GM04504 (cell line): ENCODE measurements at regions not wholly inside any gene's neighbourhood (a gene's known extent, or its start where the extent isn't known, plus 50 kb on each side); places are given as distances from the start of the nearest gene placed in this dataset.
"Not testable (repeated sequence)": the region's sequence is repeated elsewhere in the genome, so short reads cannot be mapped to it uniquely, and the experiment has no call there.

Experiments used
- DNase-seq: peaks from one replicate; pipeline ENCODE4 v3.0.0-alpha.2; 2012; ENCODE audit warnings: low read depth

DNA sequence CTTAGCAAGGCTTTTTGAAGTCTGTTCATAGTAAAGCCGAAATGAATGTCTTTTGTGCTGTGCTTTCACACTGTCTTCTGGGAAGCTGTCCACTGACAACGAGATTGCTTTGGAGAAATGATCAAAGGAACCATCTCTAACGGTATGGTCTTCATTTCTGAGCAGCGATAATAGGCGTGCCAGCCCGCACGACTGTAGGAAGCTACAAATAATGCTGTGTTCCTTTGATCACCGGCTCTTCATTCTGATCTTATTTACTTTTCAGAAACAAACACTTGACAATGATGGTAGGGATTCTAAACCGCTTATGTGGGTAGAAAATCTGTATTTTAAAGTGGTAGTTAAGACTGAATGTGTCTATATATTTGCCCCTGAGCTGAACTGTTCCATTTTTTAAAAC lies 306.6 kb upstream of the EXOC2 start:
- no peak for DNase-seq

DNA sequence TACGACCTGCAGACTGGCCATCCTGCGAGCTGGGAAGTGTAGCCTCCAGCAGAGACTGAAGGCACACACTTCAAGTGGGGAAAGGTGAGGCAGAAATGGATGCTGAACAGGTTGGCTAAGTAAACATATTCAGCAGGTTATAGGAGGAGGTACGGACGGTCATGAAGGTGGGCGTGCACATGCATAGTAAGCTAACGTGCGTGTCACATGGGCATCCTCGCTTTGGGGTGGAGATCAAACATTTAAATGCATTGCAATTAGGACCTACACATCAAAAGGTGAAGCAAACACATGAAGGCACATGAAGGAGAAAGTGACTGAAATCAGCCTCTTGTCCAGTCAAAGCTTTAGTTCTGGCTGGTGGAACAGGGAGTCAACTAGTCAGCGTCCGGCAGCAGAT lies 305.6 kb upstream of the EXOC2 start:
- no peak for DNase-seq

DNA sequence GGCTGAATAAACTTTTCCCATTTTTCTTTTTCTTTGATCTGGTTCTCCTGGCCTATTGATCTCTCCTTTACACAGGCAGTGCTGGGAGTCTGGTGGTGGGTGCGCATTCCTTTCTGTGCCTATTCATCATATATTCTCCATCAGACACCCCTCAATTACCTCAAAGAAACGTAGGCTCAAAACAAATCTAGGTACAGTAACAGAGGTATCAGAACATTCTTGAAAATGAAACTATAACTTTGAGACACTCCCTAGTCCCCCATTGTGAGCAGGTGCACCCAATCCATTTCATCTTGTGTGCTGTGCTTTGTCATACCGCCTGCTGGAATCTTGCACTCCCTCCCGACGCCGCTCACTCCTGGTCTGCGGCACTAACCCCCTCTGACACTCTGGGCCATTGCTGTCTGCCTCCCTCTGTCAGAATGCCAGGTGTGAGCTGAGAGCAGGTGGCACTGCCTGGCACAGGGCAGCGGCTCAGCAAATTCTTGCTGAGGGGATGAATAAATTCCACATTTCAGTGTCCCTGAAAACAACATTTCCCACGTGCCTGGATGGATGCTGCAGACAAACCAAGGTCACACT lies 303.4 kb upstream of the EXOC2 start:
- no peak for DNase-seq

DNA sequence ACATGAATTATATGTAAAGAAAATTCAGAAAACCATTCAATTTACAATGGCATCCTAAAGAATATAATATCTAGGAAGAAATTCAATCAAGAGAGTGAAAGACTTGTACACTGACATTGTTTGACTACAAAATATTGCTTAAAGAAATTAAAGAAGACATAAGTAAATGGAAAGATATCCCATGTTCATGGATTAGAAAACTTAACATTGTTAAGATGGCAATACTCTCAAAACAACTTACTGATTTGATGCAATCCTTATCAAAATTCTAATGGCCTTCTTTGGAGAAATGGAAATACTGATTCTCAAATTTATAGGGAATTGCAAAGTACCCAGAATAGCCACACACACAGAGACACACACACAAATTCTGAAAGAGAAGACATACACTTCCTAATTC lies 298.3 kb upstream of the EXOC2 start:
- DNase-seq = no peak

DNA sequence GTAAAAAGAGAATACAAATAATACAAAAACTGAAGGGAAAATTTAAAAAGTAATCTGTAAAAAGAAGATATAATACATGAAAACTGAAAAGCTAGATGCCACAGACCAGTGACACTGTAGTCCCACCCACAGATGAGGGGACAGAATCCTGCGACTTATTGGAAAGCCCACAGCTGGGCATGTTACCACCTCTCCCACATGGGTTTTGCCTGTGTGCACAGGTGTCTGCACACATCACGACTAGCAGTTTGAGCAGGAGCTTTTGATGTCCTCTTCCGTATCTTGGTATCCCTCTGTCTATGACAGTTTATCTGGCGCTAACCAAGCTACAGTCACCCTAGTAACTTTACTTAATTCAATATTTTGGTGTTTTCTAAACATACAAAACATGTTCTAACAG lies 291.1 kb upstream of the EXOC2 start:
- DNase-seq = no peak

DNA sequence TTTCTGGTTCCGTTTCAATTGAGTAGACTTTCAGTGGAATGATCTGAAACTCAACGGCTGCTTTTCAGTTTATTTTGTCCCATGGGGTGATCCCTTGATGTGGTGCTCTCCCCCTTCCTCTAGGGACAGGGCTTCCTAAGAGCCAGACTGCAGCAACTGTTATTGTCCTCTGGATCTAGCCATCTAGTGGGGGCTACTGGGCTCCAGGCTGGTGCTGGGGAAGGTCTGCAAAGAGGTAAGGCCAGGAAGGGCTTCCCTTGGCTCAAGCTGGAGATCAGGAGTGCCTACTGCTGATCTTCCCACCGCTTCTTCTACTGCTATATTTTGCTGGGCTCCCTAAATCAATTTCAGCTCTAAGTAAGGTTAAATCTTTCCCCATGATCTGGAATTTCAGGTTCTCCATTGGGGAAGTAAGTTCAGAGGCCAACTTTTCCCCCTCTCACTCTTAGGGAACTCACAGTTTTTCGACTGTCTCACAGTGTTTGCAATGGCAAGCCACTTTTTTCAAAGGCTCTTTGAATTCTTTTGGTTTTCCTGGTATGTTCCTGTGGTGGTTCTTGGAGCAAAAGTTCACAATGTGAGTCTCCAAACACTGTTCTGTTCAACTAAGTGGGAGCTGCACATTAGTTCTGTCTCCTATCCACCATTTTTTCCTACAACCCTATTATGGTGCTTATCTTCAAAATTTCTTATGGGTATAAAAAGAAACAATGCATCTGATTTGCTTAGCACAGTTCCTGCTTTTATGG lies 286.2 kb upstream of the EXOC2 start:
- no peak for DNase-seq

DNA sequence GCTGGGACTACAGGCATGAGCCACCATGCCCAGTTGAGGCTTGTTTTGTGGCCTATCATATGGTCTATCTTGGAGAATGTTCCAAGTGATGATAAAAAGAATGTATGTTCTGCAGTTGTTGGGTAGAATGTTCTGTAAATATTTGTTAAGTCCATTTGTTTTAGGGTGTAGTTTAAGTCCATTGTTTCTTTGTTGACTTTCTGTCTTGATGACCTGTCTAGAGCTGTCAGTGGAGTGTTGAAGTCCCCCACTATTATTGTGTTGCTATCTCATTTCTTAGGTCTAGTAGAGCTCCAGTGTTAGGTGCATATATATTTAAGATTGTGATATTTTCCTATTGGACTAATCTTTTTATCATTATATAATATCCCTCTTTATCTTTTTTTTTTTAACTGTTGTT lies 284.3 kb upstream of the EXOC2 start:
- not testable (repeated sequence) for DNase-seq

DNA sequence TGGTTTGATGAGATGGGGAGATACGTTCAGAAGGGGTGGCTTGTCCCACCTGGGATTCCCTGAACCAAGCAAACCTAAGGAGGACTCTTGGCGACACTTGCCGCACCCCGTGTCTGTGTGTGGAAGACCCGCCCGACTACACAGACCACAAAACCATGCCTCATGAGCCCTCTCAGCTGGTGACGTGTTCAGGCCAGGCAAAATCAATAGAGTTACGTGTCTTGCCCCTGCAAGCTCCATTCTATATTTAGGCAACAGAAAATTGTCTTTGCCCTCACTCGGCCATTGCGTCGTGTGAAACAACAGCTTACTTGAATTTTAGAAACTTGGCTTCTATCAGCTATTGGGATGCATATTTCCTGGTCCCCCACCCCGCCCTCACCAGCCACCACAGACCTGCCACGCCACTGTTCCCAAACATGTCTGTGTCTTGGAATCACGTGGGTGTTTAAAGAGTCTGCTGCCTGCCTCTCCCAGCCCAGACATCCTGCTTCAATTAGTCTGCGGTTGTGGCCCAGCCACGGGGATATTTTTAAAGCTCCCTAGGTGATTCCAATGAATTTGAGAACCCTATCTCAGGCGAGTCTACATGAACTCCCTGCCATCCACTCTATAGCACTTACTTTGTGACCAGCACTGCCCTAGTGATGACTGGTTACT lies 279.2 kb upstream of the EXOC2 start:
- DNase-seq = peak; percentile 62

DNA sequence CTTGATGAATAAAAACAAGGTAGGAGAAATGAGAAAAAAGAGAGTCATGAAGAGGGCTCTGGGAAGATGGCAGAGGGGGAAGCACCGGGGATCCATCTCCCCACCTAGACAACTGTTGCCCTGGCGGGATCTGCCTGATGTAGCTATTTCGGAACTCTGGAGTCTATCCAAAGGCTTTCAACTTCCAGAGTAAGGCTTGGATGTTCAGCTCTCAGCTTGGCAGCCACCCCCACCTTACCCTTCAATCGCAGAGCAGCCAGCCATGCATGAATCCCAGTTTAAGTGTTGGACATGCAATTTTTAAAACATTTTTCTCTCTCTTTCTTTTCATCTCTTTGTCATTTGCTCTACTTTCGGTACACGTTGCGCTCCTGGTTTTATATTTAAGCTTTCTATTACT lies 275.9 kb upstream of the EXOC2 start:
- DNase-seq = no peak

DNA sequence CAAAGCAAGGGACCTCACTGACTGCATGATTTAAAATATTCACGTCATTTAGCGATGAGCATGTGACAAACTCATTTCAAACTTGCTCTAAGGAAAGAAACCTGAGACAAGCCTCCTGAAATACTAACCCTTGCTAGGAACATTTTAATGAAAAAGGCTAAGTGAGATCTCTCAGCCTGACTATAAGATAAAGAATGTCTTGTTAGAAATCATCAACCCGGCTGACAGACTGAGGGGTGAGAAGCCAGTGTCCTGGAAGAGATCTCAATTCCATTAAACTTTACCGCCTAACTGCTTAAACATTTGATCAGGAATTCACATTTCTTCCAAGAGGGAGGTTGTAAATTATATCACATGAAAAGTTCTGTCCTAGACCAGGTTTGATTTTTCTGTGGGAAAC lies 274.8 kb upstream of the EXOC2 start:
- DNase-seq = no peak

DNA sequence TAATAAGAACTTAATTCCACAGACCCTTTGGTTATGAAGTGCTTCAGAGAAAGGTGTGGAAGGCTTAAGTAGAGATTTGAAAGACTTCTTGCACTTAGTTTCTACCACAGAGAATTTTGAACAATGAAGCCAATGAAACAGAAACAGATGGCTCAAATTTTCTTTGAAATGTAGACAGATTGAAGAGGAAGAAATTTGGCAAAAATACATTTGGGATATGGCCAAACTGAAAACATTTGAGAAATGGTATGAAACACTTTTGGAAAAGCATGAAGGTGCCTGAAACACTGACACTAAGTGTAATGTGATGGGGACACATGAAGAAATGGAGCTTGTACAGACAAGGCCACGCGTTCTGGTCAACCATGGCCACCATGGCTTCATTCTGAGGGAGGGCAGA lies 272.4 kb upstream of the EXOC2 start:
- no peak for DNase-seq

DNA sequence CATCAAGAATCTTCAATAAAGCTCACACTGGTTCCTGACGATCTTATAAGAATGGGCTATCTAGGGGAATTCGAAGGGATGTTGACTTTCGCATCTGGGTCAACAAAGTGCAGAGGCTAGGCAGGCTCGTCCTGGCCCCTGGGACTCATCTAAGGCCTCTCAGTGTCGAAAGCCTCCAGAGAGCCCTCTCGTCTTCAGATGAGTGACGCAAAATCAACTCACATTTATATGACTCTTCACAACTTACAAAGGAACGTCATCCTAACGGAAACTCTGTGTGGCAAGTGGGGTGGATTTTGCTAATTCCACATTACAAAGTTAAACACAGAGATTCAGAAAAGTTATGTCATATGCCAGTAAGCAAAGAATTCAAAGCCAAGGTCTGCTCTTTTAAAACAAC lies 270.5 kb upstream of the EXOC2 start:
- no peak for DNase-seq

DNA sequence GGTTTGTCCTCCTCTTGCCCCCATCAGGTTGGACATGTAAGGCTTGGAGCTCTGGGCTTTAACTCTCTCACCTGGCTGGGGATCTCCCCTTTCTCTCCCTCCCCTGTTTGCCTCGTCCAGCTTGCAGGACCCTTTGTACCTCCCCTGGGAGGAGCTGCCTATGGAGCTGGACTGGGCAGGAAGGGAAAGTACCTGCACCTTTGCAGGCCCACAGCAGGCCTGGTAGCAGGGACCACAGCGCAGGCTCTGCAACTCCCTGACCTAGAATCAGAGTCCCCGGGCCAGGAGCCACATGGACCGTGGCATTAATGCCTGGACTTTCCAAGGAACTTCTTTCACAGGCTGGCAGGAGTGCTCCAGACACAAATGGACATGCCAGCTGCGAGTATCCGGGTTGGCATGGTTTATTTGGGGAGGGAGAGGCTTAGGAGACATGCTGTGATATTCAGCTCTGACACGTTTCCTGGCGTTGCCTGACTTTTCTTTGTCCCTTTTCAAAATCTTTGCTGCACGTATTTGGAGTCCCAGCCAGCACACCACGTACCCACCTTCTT lies 268.5 kb upstream of the EXOC2 start:
- no peak for DNase-seq

DNA sequence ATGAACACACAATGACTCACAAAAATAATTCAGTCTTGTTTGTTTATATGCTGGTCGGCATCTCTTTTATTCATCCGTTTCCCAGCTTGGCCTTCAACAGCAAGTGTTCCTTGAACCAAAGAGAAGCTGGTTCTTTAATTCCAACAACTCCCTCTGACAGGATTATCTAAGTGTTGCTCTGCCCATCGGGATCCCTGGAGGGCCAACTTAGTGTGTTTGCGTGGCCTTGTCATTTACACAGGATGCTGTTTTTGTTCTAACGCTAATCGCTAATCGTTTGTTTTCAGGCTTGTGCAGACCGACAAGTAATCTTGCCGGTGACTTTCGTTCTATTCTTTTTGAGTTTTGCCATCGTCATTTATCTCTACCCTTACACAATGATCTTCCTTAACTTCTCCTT lies 267.4 kb upstream of the EXOC2 start:
- no peak for DNase-seq

DNA sequence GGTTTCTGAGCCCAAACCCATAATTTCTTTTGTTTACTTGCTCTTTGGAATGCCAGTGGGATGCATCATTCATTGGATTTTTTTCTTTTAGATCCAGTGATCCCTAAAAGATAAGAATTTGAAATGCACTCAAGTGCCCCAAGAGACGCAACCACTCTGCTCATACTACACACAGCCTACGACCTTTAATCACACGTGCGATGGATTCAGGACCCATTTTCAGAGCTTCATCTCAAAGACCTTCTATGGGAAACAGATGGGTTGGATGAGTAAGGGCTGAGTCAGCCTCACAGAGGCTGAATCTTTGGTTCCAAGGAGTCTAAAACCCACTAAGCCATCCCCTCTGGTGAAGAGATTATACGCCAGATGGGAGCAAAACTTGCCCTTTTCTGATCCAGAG lies 265.5 kb upstream of the EXOC2 start:
- peak; percentile 87 for DNase-seq

DNA sequence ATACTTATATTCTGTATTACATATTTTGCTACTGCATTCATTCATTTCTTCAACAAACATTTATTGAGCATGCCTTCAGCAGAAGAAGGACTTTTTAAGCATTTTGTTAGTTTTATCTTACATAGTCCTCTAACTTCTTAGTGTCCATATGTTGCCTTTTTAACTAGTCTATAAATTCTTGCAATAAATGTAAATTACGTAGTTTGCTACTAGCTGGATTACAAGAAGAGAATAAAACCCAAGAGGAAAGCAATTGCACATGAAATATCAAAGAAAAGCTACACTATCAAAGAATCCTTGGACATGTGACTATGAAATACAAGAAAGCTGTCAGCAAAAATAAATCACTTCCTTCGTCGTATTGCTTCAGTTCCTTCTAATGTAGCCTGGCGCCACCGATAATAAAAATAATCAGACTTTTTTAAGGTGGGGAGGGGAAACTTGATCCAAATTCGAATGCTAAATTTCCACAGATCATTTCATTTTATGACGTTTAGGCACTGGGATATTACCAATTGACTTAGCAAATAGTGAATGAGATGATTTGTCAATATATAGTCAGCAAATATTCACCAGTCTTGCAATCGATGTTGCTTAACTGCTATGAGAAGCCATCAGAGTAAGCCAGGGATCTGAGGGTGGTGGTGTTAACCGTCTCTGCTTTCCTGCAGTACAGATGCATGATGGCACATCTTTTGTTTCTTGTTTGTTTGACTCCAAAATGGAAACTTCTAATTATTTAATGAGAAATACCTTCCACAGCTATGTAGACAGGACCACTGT lies 258.7 kb upstream of the EXOC2 start:
- no peak for DNase-seq

DNA sequence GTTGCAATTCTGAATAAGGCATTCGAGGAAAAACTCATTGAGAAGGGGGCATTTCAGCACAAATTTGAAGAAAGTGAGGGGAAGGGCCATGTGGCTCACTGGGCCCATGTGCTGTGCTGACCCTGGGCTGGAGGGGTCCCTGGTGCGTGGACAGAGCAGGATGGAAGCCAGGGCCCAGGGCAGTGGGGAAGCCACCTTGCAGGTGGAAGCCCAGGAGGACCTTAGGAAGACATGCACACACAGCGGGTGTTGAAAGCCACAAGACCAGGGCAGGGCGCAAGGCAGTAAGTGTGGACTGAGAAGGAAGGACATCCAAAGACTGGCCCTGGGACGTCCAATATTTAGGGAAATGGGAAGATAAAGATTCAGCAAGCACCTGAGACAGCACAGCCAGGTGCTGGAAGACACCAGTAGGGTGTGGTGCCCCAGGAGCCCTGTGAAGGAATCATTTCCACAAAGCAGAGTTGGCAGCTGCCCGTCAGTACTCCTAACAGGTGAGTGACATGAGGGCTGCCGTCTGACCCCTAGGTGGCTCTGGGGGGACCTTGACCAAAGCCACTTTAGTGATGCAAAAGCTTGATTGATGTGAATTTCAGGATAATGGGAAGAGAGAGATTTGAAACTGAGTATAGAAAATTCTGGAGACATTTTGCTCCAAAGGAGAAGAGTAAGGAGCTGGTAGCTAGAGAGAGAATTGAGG lies 254.4 kb upstream of the EXOC2 start:
- no peak for DNase-seq

DNA sequence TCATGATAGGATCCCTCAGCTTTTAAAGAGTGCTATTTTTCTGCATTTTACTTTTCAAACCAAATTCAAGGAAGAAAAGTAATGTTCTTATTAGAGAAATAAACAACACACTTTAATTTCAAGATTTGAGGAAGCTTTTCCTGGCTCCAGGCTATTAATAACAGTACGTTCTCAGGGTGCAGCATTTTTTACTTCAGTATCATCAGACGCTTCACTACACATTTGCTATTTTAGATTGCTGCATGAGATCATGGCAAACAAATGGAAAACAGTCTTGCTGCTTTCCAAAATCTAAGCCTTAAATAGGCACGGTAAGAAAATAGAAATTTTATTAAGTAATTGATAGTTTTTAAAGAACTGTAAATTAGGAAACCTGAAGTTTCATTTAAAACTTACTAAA lies 253.6 kb upstream of the EXOC2 start:
- peak; percentile 8 for DNase-seq

DNA sequence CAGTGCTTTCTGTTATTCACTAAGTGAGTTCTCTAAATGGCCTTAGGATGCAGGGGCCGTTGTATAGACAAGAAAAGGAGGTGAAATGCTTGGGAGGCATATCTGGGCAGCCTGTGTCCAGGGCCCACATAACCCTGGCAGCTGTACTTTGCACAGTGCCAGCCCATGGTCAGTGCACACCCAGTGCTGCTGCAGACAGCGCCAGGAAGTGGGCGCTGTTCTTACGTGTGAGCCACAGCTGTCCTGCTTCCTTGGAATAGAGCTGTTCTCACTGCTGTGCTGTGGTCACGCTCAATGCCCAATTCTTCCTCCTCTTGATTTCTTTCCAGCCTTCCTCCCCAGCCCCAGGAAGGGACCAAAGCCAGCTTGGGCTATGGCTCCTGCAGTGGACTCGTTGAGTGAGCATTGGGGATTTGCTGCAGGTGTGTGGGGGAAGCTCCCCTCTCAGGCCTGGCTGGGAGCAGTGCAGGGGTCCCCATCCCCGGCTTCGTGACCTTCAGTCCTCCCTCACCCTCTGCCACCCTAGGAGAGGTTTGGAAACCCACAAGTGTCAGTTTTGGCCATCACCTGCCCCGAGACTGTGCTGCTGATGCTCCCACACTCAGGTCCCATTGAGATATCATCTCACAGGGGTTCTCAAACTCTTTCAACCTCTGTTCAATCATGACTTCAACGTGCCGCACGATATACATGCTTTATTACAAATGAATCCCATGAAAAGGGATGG lies 246.8 kb upstream of the EXOC2 start:
- DNase-seq = no peak

DNA sequence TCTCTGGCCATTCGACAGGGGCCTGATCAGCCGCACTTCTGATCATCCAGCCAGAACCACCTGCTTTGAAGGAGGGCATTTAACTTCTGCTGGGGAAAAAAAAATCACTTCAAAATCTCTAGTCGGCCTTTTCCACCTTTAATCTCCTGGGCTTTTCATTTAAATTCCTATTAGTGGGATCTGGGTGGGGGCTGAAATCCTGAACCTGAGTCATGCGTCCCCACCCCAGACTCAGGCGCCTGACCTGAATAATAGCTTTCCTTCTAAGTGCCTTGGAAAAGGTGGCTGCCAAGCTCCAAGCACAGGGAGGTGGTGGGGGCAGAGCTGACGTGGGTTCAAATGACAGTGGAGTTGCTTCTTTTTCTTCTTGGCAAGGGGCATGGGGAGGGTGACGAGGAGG lies 246.0 kb upstream of the EXOC2 start:
- DNase-seq = no peak

DNA sequence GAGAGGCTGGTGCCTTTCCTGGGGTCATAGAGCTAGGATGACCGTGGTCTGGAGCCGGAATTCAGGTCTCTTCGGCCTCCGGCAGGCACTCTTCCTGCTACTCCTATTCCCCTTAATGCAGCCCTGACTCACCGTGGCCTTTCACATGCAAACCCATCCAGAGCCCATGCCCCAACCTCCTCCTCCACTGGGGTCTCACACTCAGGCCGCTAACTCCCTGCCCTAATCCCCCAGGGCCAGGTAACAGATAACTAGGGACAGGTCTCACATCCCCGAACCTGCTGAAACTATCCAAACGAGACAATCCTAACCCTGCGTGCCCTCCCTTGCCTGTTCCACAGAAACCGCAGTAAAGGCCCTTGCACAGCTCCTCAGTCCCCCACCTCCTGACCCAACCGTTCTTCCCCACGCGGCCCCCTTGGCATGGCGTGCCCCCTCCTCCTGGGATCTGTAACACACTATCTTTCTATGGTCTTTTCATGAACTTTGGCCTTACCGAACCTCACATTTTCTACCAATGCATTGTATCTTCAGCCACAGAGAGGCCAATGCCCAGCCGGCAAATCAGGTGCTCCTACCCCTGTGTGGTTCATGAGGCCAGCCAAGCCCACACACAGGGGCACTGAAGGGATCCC lies 245.4 kb upstream of the EXOC2 start:
- DNase-seq = no peak
